Endothelial cell of umbilical vein (primary cell): ENCODE measurements at regions not wholly inside any gene's neighbourhood (a gene's known extent, or its start where the extent isn't known, plus 50 kb on each side); places are given as distances from the start of the nearest gene placed in this dataset.

Source experiments
- BruUV-seq: library from RNA; stranded (reverse); fragments of 400-500 nt; replicated peaks from 2 replicates; lab custom pipeline; 2021; lab: Mats Ljungman, UMichigan
- CTCF ChIA-PET: fragments of 300-600, 350-600 bp; sonication (Branson Sonifier 250); formaldehyde crosslinking; loops from one replicate; lab custom pipeline; 2021; ENCODE audit warnings: antibody characterized with exemption, inconsistent platforms; lab: Charles Lee
- POLR2A ChIA-PET: fragments of 300-600, 350-600 bp; sonication (Branson Sonifier 250); formaldehyde crosslinking; loops from one replicate; lab custom pipeline; 2021; ENCODE audit warnings: antibody characterized with exemption, inconsistent platforms; lab: Charles Lee
- DNase-seq: peaks from one replicate; pipeline ENCODE4 v3.0.0-alpha.2; 2011; ENCODE audit warnings: low read depth, low spot score
- FAIRE-seq: peaks from 2 replicates; lab custom pipeline; 2011; peaks lifted over from hg19 to GRCh38; lab: Jason Lieb, UNC
- H2AFZ ChIP-seq: 2 replicates; pipeline ENCODE4 v1.6.0; 2012; ENCODE audit warnings: low read depth, low read length, control low read depth, inconsistent platforms
- H3K27ac ChIP-seq: 2 replicates; pipeline ENCODE4 v1.5.1; 2011; ENCODE audit warnings: low read depth, mild to moderate bottlenecking, control low read depth, low read length, moderate library complexity; ENCODE audit not compliant: insufficient read depth
- H3K27me3 ChIP-seq, 2 experiments: 2 replicates each; pipeline versions ENCODE4 v1.6.0 to v1.6.1; 2011; ENCODE audit warnings: low read length in 2 of 2, mixed read lengths in 1 of 2; ENCODE audit not compliant: control insufficient read depth in 2 of 2, insufficient read depth in 2 of 2
- H3K36me3 ChIP-seq, 2 experiments: 2 replicates in 1 of 2; 3 replicates in 1 of 2; pipeline ENCODE4 v1.5.1; 2011; ENCODE audit warnings: low read length in 2 of 2, mild to moderate bottlenecking in 1 of 2, moderate library complexity in 1 of 2; ENCODE audit not compliant: control insufficient read depth in 2 of 2, insufficient read depth in 2 of 2; ENCODE audit errors: extremely low read depth in 1 of 2
- H3K4me1 ChIP-seq: 3 replicates; pipeline ENCODE4 v1.5.1; 2011; ENCODE audit warnings: mild to moderate bottlenecking, low read length; ENCODE audit not compliant: control insufficient read depth, insufficient read depth; ENCODE audit errors: extremely low read depth
- H3K4me2 ChIP-seq: 2 replicates; pipeline ENCODE4 v1.6.1; 2011; ENCODE audit warnings: low read length, control low read depth, mixed read lengths; ENCODE audit not compliant: insufficient read depth
- H3K4me3 ChIP-seq, 3 experiments: fragments of 200-600 bp in 1 of 3; sonication (generic), shearing (Covaris generic) in 1 of 3; replicated peaks in 1 of 3; 2 replicates each; pipeline ENCODE4 v1.5.1; 2011 to 2016; ENCODE audit warnings: control low read depth in 3 of 3, low read length in 3 of 3, mild to moderate bottlenecking in 2 of 3, inconsistent platforms in 1 of 3, low read depth in 1 of 3, moderate library complexity in 1 of 3; ENCODE audit not compliant: insufficient read depth in 1 of 3
- H3K79me2 ChIP-seq: 2 replicates; pipeline ENCODE4 v1.6.0; 2012; ENCODE audit warnings: low read length, inconsistent platforms; ENCODE audit not compliant: control insufficient read depth, insufficient read depth
- H3K9ac ChIP-seq: replicated peaks from 2 replicates; pipeline ENCODE3; 2011; ENCODE audit warnings: low read length, control low read depth; ENCODE audit not compliant: insufficient read depth; ENCODE audit errors: extremely low read depth
- H3K9me1 ChIP-seq: replicated peaks from 3 replicates; pipeline ENCODE4 v1.6.0; 2011; ENCODE audit warnings: mild to moderate bottlenecking, low read length; ENCODE audit not compliant: control insufficient read depth, insufficient read depth; ENCODE audit errors: extremely low read depth
- H3K9me3 ChIP-seq: replicated peaks from 2 replicates; pipeline ENCODE4 v1.5.1; 2012; ENCODE audit warnings: low read length, inconsistent platforms; ENCODE audit not compliant: control insufficient read depth, insufficient read depth
- H4K20me1 ChIP-seq: replicated peaks from 2 replicates; pipeline ENCODE3; 2011; ENCODE audit warnings: mild to moderate bottlenecking, low read length; ENCODE audit not compliant: control insufficient read depth, insufficient read depth; ENCODE audit errors: extremely low read depth
- CTCF ChIP-seq, 2 donors: IDR thresholded peaks; 1 replicate in 1 of 2; 2 replicates in 1 of 2; pipeline ENCODE4 v1.5.1; 2011; ENCODE audit warnings: low read length in 2 of 2, mild to moderate bottlenecking in 2 of 2, moderate library complexity in 2 of 2, control low read depth in 1 of 2, inconsistent platforms in 1 of 2, low read depth in 1 of 2; ENCODE audit not compliant: insufficient read depth in 1 of 2; ENCODE audit errors: extremely low read depth in 1 of 2
- EZH2 ChIP-seq: IDR thresholded peaks from 2 replicates; pipeline ENCODE4 v1.6.1; 2012; ENCODE audit warnings: borderline replicate concordance, low read depth, mild to moderate bottlenecking, moderate library complexity, low read length, inconsistent platforms; ENCODE audit not compliant: severe bottlenecking
- FOS ChIP-seq: IDR thresholded peaks from 2 replicates; pipeline ENCODE4 v1.6.1; 2011; ENCODE audit warnings: mild to moderate bottlenecking, low read length, moderate library complexity, borderline replicate concordance; ENCODE audit not compliant: insufficient read depth
- GATA2 ChIP-seq: IDR thresholded peaks from 2 replicates; pipeline ENCODE4 v1.7.0; 2011; ENCODE audit warnings: low read depth, mild to moderate bottlenecking, moderate library complexity, mixed read lengths, low read length; ENCODE audit not compliant: insufficient read length, insufficient read depth
- JUN ChIP-seq: IDR thresholded peaks from 2 replicates; pipeline ENCODE4 v1.6.1; 2011; ENCODE audit warnings: borderline replicate concordance, low read depth; ENCODE audit not compliant: insufficient read length, insufficient read depth
- MAX ChIP-seq: IDR thresholded peaks from 2 replicates; pipeline ENCODE4 v1.6.1; 2011; ENCODE audit not compliant: insufficient read depth, insufficient read length
- MYC ChIP-seq: IDR thresholded peaks from one replicate; pipeline ENCODE4 v1.6.1; 2011; ENCODE audit warnings: mild to moderate bottlenecking, low read depth, low read length
- POLR2A ChIP-seq: IDR thresholded peaks from 2 replicates; pipeline ENCODE4 v1.6.1; 2012; ENCODE audit warnings: low read depth, mild to moderate bottlenecking, control low read depth, low read length
- POLR2AphosphoS5 ChIP-seq: IDR thresholded peaks from 2 replicates; pipeline ENCODE4 v1.6.1; 2012; ENCODE audit warnings: low read depth, mild to moderate bottlenecking, control low read depth, low read length, moderate library complexity; ENCODE audit not compliant: insufficient read depth
- dilution Hi-C: fragments of 300-500 bp; cut with MboI; formaldehyde crosslinking; loops from one replicate; pipeline ENCODE4 v1.15.0; 2019; ENCODE audit warnings: low sequenced_read_pairs; ENCODE audit not compliant: extremely low pct_ligation_motif_present
- intact Hi-C: fragments of 100-400 bp; cut with micrococcal nuclease; formaldehyde crosslinking; loops from one replicate; pipeline ENCODE4 v1.10.0; 2022

GRCh38 chr4:120481756-120482155 is 415.1 kb upstream of the MAD2L1 start:
- ChIA-PET CTCF (no interaction called here), POLR2A (no interaction called here)
- H3K79me2 ChIP-seq, result no peaks in the 10 kb centered on the region
- DNase-seq (no peak), FAIRE-seq (no peak)
- H3K27ac ChIP-seq, result no peak overlapping the region
- H3K4me1 ChIP-seq, result no peaks in the 10 kb centered on the region
- H2AFZ ChIP-seq, result no peak overlapping the region
- no peaks in the 10 kb centered on the region for H3K36me3 ChIP-seq
- no peak overlapping the region for H3K9ac ChIP-seq
- H3K4me3 ChIP-seq, result no peak overlapping the region
- no peaks in the 10 kb centered on the region for H3K27me3 ChIP-seq
- intact Hi-C loops (no loop called here), dilution Hi-C loops (no loop called here)
- H3K9me3 ChIP-seq, result no peaks in the 10 kb centered on the region
- no peak overlapping the region for H3K4me2 ChIP-seq
- H4K20me1 ChIP-seq, result no peaks in the 10 kb centered on the region
- TF ChIP-seq POLR2AphosphoS5 (no peak), FOS (no peak), GATA2 (no peak), POLR2A (no peak), MAX (no peak), JUN (no peak), CTCF (IDR thresholded peaks at IDR 0.05; ENCODE audit: extremely low read depth in 1 of 2, insufficient read depth in 1 of 2, low read depth in 1 of 2, low read length in 2 of 2) (no peak), EZH2 (no peak), MYC (no peak)
- no peaks in the 10 kb centered on the region for H3K9me1 ChIP-seq
- BruUV-seq, result no TSS peak
